HepG2 (cell line): ENCODE measurements at regions not wholly inside any gene's neighbourhood (a gene's known extent, or its start where the extent isn't known, plus 50 kb on each side); places are given as distances from the start of the nearest gene placed in this dataset.

ENCODE experiments used
- AKNA ChIP-seq: sonication (generic); formaldehyde crosslinking; IDR thresholded peaks from 2 replicates; pipeline ENCODE4 v1.4.0; 2020; ENCODE audit warnings: missing genetic modification reagents, borderline replicate concordance
- ERF ChIP-seq: IDR thresholded peaks from 2 replicates; pipeline ENCODE4 v1.6.1; 2018; ENCODE audit warnings: missing biosample characterization, missing genetic modification reagents
- PRDM15 ChIP-seq: sonication (generic); formaldehyde crosslinking; IDR thresholded peaks from 2 replicates; pipeline ENCODE4 v1.4.0; 2020; ENCODE audit warnings: missing genetic modification reagents
- SETDB1 ChIP-seq: sonication (generic); formaldehyde crosslinking; IDR thresholded peaks from 2 replicates; pipeline ENCODE4 v1.5.1; 2020; ENCODE audit warnings: missing genetic modification reagents, mild to moderate bottlenecking, borderline replicate concordance
- SMARCC2 ChIP-seq: fragments of 450-650 bp; IDR thresholded peaks from 2 replicates; pipeline ENCODE4 v1.6.1; 2017; ENCODE audit warnings: antibody characterized with exemption, mild to moderate bottlenecking
- THRA ChIP-seq: sonication (generic); formaldehyde crosslinking; IDR thresholded peaks from 2 replicates; pipeline ENCODE4 v1.4.0; 2020; ENCODE audit warnings: missing genetic modification reagents, borderline replicate concordance
- USF2 ChIP-seq, 2 experiments: sonication (generic) in 1 of 2; formaldehyde crosslinking in 1 of 2; IDR thresholded peaks; 2 replicates each; pipeline versions ENCODE4 v1.5.1 to v1.6.1; 2011 to 2020; ENCODE audit warnings: borderline replicate concordance in 1 of 2, low read depth in 1 of 2, low read length in 1 of 2, mild to moderate bottlenecking in 1 of 2, missing genetic modification reagents in 1 of 2, moderate library complexity in 1 of 2
- ZNF704 ChIP-seq: sonication (generic); formaldehyde crosslinking; IDR thresholded peaks from 2 replicates; pipeline ENCODE4 v1.8.1; 2023; ENCODE audit warnings: mild to moderate bottlenecking, inconsistent platforms, moderate library complexity, missing genetic modification reagents, borderline replicate concordance
- ZNF710 ChIP-seq: sonication (generic); formaldehyde crosslinking; IDR thresholded peaks from 2 replicates; pipeline ENCODE4 v1.5.0; 2020; ENCODE audit warnings: mild to moderate bottlenecking, missing genetic modification reagents, borderline replicate concordance

- TF ChIP-seq SETDB1 (CRISPR knock-in tag) (no peak), SMARCC2 (no peak), ZNF704 (no peak), ERF (peak; percentile 91), THRA (CRISPR knock-in tag) (0 out of 2 replicates have a peak, but pooled peaks have one; percentile 49), PRDM15 (no peak), AKNA (CRISPR knock-in tag) (no peak), ZNF710 (CRISPR knock-in tag) (no peak), USF2 (IDR thresholded peaks at IDR 0.05; ENCODE audit: low read depth, low read length) (no peak), USF2 (CRISPR knock-in tag; IDR thresholded peaks at IDR 0.05; ENCODE audit: borderline replicate concordance) (no peak)
These were observed 56.6 kb upstream of the CCN6 start (continued) for GRCh38 chr6:111997078-111997852.
